ENCODE measurements at regions not wholly inside any gene's neighbourhood (a gene's known extent, or its start where the extent isn't known, plus 50 kb on each side); places are given as distances from the start of the nearest gene placed in this dataset.

DNA sequence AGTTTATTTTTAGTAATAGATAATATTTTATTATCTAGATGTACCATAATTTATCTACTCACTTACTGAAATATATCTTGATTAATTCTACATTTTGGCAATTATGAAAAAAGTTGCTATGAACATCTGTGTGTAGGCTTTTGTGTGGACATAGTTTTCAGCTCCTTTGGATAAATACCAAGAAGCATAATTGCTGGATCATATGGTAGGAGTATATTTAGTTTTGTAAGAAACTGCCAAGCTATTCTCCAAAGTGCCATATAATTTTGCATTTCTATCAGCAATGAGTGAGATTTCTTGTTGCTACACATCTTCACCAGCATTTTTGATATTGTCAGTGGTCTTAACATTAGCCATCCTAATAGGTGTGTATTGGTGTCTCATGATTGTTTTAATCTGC lies 882.6 kb upstream of the GRIA3 start:
- TF ChIP-seq, protein P1, sequence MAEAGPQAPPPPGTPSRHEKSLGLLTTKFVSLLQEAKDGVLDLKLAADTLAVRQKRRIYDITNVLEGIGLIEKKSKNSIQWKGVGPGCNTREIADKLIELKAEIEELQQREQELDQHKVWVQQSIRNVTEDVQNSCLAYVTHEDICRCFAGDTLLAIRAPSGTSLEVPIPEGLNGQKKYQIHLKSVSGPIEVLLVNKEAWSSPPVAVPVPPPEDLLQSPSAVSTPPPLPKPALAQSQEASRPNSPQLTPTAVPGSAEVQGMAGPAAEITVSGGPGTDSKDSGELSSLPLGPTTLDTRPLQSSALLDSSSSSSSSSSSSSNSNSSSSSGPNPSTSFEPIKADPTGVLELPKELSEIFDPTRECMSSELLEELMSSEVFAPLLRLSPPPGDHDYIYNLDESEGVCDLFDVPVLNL (CRISPR knock-in tag; IDR thresholded peaks at IDR 0.05; ENCODE audit: low read depth) = no peak
- TF ChIP-seq CTCF (IDR thresholded peaks at IDR 0.05 in 2 of 3, conservative IDR thresholded peaks at IDR 0.05 in 1 of 3; ENCODE audit: insufficient read depth in 2 of 3, low read depth in 1 of 3, low read length in 3 of 3) = no peak
- no peak for TF ChIP-seq ZNF24 (IDR thresholded peaks at IDR 0.05)

Data from K562 (cell line).